Lung (tissue), 11 donors: ENCODE measurements at regions not wholly inside any gene's neighbourhood (a gene's known extent, or its start where the extent isn't known, plus 50 kb on each side); places are given as distances from the start of the nearest gene placed in this dataset.

ENCODE experiments used
- ATAC-seq: fragments of 200-7000 bp; cut with Tn5 transposase; one replicate; pipeline ENCODE4 v1.9.1; 2020; ENCODE audit warnings: moderate number of reproducible peaks; ENCODE audit not compliant: insufficient read depth, low FRiP score
- DNase-seq, 3 donors: peaks; one replicate each; pipeline ENCODE4 v3.0.0-alpha.2; 2013 to 2017
- H3K27ac ChIP-seq, 2 donors: one replicate each; pipeline ENCODE4 v1.5.1; 2013; ENCODE audit warnings: mild to moderate bottlenecking in 2 of 2, moderate library complexity in 2 of 2, control low read depth in 1 of 2, inconsistent platforms in 1 of 2, low read depth in 1 of 2, low read length in 1 of 2
- H3K27me3 ChIP-seq, 3 donors: one replicate each; pipeline ENCODE4 v1.5.1; 2013; ENCODE audit warnings: low read length in 2 of 3; ENCODE audit not compliant: control insufficient read depth in 3 of 3, insufficient read depth in 3 of 3
- H3K36me3 ChIP-seq, 4 donors: one replicate each; pipeline ENCODE4 v1.5.1; 2013; ENCODE audit warnings: low read length in 4 of 4, mild to moderate bottlenecking in 1 of 4, moderate library complexity in 1 of 4; ENCODE audit not compliant: control insufficient read depth in 4 of 4, insufficient read depth in 4 of 4
- H3K4me1 ChIP-seq, 5 donors: one replicate each; pipeline ENCODE4 v1.5.1; 2013; ENCODE audit warnings: low read length in 5 of 5, mild to moderate bottlenecking in 2 of 5, moderate library complexity in 1 of 5; ENCODE audit not compliant: control insufficient read depth in 5 of 5, insufficient read depth in 5 of 5
- H3K4me3 ChIP-seq: one replicate; pipeline ENCODE4 v1.5.1; 2013; ENCODE audit warnings: mild to moderate bottlenecking, control low read depth, moderate library complexity
- H3K9ac ChIP-seq, 2 donors: one replicate each; pipeline ENCODE4 v1.5.1; 2013; ENCODE audit warnings: low read length in 2 of 2, control low read depth in 1 of 2; ENCODE audit not compliant: insufficient read depth in 1 of 2
- H3K9me3 ChIP-seq, 4 donors: one replicate each; pipeline ENCODE4 v1.5.1; 2013; ENCODE audit warnings: low read length in 3 of 4, mild to moderate bottlenecking in 1 of 4, moderate library complexity in 1 of 4; ENCODE audit not compliant: control insufficient read depth in 4 of 4, insufficient read depth in 3 of 4
- WGBS, 2 donors: extraction: QIAGEN DNeasy Blood & Tissue Kit; methylation state at CpG; one replicate each; pipeline ENCODE4 v1.1.7; 2013; 5-methylcytosine and 5-hydroxymethylcytosine counted together
- TF ChIP-seq, protein P1 (sequence below): IDR thresholded peaks from 2 replicates; pipeline ENCODE4 v1.5.1; 2012; ENCODE audit warnings: mild to moderate bottlenecking; ENCODE audit errors: control extremely low read depth, extremely low read depth
- donor health status: control.
- donor health status: control.
- donor health status: Bipolar disorder and iron deficiency.
- donor health status: healthy.
- donor health status: DM: yes; HTN: yes; CAD: no.

DNA sequence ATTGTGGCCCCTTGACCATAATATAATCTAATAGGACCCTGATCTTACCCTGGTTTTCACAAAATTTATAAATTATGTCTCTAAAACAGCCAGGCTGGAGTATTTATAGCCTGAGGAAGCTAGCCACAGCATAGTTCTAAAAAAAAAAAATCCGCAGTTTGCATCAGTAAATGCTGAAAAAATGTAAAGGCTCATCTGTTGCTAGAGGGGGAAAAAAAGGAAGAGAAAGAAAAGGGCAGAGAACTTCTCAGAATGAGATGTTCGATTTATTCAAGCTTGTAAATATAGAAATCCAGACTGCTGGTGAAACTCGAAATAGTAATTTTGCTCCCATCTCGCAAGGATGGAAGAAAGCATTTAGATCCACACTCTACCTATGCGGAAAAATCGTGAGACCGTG is 467.5 kb downstream of the NTRK2 start:
- no peak for ATAC-seq
- no peaks in the 10 kb centered on the region for H3K36me3 ChIP-seq

DNA sequence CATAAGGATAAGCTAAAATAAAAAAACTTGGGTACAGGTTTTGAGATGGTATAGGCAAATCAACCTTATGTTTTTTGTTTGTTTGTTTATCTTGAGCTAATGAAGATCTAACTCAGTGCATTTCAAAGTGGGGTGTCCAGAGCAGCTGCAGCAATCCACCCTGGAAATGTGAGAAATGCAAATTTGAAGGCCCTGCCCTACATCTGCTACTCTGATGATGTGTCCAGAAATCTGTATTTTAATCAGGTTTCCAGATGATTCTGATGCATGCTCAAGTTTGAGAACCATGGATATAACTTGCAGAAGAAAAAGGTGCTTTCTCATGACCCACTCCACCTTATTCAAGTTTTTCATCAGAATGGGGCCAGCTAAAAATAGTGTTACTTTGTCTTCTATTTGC is 467.0 kb downstream of the NTRK2 start:
- H3K27me3 ChIP-seq: no peaks in the 10 kb centered on the region
- H3K4me3 ChIP-seq: no peak overlapping the region
- H3K9ac ChIP-seq: no peak overlapping the region
- H3K36me3 ChIP-seq: no peaks in the 10 kb centered on the region
- peaks cover 0 to 2% (median 0%) of the 10 kb centered on the region in 4 donors for H3K9me3 ChIP-seq
- TF ChIP-seq, protein P1, sequence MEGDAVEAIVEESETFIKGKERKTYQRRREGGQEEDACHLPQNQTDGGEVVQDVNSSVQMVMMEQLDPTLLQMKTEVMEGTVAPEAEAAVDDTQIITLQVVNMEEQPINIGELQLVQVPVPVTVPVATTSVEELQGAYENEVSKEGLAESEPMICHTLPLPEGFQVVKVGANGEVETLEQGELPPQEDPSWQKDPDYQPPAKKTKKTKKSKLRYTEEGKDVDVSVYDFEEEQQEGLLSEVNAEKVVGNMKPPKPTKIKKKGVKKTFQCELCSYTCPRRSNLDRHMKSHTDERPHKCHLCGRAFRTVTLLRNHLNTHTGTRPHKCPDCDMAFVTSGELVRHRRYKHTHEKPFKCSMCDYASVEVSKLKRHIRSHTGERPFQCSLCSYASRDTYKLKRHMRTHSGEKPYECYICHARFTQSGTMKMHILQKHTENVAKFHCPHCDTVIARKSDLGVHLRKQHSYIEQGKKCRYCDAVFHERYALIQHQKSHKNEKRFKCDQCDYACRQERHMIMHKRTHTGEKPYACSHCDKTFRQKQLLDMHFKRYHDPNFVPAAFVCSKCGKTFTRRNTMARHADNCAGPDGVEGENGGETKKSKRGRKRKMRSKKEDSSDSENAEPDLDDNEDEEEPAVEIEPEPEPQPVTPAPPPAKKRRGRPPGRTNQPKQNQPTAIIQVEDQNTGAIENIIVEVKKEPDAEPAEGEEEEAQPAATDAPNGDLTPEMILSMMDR: no peak
- no peaks in the 10 kb centered on the region for H3K4me1 ChIP-seq
- no peak overlapping the region for H3K27ac ChIP-seq
- DNase-seq (no peak), ATAC-seq (no peak)

More for the DNA sequence above, 467.5 kb downstream of the NTRK2 start:
- 90 to 91% methylated on average over 7 of the region's 7 CpGs for WGBS, 2 donors
- H3K4me3 ChIP-seq: no peak overlapping the region
- H3K9ac ChIP-seq: no peak overlapping the region
- TF ChIP-seq, protein P1: no peak
- no peaks in the 10 kb centered on the region for H3K4me1 ChIP-seq
- no peaks in the 10 kb centered on the region for H3K27me3 ChIP-seq
- H3K27ac ChIP-seq: no peak overlapping the region
- H3K9me3 ChIP-seq: peaks cover 0 to 2% (median 0%) of the 10 kb centered on the region in 4 donors
- no peak for DNase-seq

DNA sequence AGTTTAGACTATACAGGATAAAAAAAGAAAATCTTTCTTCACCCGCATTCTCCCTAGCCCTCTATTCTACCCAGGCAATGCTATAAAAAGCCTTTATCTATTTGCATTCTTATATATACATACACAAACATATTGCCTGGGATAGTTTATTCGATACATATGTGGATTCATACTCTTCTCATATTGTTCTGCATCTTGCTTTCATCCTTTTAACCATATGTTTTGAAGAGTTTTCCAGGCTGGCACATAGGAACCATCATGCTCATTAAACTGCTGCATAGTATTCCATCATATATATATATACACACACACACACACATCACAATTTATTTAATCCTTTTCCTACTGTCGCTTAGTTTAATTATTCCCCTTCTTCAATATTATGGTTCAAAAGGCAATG is 461.2 kb downstream of the NTRK2 start:
- H3K9ac ChIP-seq: no peak overlapping the region
- no peak for ATAC-seq

DNA sequence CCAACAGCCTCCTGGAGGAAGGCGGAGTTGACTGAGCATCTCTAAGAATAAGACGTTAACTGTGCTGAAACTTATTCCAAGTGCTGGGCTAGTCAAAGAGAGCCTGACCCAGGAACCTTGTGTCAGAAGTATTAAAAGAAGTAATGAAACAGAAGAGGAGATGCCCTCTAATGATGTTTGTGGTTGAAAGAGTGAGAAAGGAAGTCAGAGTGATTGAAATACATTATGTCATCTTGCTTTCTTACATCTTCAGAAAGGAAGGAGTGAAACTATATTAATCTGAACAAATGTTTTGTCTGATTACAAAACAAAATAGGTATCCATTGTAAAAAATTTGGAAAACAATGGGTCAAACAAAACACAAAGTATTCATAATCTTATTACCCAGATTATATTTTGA is 460.7 kb downstream of the NTRK2 start:
- WGBS, 2 donors: 85 to 87% methylated on average over 2 of the region's 2 CpGs
- DNase-seq (no peak), ATAC-seq (no peak)
- TF ChIP-seq, protein P1: no peak
- Histone ChIP-seq H3K36me3 (no peaks in the 10 kb centered on the region), H3K27ac (no peak overlapping the region), H3K9me3 (peaks cover 0 to 2% (median 0%) of the 10 kb centered on the region in 4 donors), H3K27me3 (no peaks in the 10 kb centered on the region), H3K4me1 (no peaks in the 10 kb centered on the region), H3K9ac (no peak overlapping the region), H3K4me3 (no peak overlapping the region)

More for the DNA sequence above, 461.2 kb downstream of the NTRK2 start:
- Histone ChIP-seq H3K36me3 (no peaks in the 10 kb centered on the region), H3K4me1 (no peaks in the 10 kb centered on the region), H3K27me3 (no peaks in the 10 kb centered on the region), H3K9me3 (peaks cover 0 to 2% (median 0%) of the 10 kb centered on the region in 4 donors), H3K27ac (no peak overlapping the region), H3K4me3 (no peak overlapping the region)
- 94 to 95% methylated on average over 3 of the region's 3 CpGs for WGBS, 2 donors
- no peak for DNase-seq
- TF ChIP-seq, protein P1: no peak
